Liver (tissue), 3 donors: ENCODE measurements at regions not wholly inside any gene's neighbourhood (a gene's known extent, or its start where the extent isn't known, plus 50 kb on each side); places are given as distances from the start of the nearest gene placed in this dataset.

ENCODE experiments used
- JUND ChIP-seq, 2 donors: IDR thresholded peaks; 2 replicates each; pipeline ENCODE4 v1.6.1; 2016; ENCODE audit warnings: antibody characterized with exemption in 2 of 2
- RAD21 ChIP-seq, 2 donors: IDR thresholded peaks; 2 replicates each; pipeline ENCODE4 v1.6.1; 2016; ENCODE audit warnings: antibody characterized with exemption in 2 of 2, mild to moderate bottlenecking in 2 of 2
- YY1 ChIP-seq: IDR thresholded peaks from 2 replicates; pipeline ENCODE4 v1.6.1; 2016; ENCODE audit warnings: antibody characterized with exemption, mild to moderate bottlenecking
- TF ChIP-seq, protein P1 (sequence below): fragments of 150-350 bp; IDR thresholded peaks from 2 replicates; pipeline ENCODE4 v1.5.1; 2017; ENCODE audit warnings: improper control_type of control experiment, low read depth, low read length; ENCODE audit not compliant: missing input control
- TF ChIP-seq, protein P2 (sequence below): IDR thresholded peaks from 2 replicates; pipeline ENCODE4 v1.6.1; 2016; ENCODE audit warnings: antibody characterized with exemption, mild to moderate bottlenecking
- donor health status: healthy.
- donor health status: healthy.

DNA sequence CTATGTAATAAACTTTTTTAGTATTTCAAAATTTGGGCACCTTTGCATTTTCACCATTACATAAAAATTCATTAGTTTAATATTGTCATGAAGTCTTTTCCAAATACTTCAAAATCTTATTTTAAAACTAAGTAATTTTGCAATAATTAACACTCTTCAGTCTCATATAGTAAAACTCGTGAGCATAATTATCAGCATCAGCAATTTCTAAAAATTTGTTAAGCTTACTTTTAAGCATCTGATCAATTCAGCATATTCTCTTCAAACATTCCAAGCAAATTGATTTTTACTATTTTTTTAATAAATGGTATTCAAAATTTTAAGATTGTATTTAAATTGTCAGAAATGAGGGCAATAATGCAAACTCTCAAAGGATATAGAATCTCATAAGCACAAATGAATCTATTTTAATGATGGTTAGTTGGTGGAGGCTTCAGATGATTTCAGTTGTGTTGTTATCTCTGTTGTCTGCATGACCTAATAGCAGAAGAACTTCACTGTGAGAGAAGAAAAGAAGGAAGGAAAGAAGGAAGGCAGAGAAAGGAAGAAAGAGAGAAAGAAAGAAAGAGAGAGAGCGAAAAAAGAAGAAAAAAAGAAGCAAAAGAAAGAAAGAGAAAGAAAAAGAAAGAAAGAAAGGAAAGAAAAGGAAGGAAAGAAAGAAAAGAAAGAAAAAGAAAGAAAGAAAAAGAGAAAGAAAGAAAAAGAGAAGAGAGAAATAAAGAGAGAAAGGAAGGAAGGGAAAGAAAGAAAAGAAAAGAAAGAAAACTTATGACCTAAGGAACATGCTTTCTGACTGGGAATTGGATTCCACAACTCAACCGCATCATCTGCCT, 860.5 kb downstream of the NCAM2 start:
- TF ChIP-seq, protein P1, sequence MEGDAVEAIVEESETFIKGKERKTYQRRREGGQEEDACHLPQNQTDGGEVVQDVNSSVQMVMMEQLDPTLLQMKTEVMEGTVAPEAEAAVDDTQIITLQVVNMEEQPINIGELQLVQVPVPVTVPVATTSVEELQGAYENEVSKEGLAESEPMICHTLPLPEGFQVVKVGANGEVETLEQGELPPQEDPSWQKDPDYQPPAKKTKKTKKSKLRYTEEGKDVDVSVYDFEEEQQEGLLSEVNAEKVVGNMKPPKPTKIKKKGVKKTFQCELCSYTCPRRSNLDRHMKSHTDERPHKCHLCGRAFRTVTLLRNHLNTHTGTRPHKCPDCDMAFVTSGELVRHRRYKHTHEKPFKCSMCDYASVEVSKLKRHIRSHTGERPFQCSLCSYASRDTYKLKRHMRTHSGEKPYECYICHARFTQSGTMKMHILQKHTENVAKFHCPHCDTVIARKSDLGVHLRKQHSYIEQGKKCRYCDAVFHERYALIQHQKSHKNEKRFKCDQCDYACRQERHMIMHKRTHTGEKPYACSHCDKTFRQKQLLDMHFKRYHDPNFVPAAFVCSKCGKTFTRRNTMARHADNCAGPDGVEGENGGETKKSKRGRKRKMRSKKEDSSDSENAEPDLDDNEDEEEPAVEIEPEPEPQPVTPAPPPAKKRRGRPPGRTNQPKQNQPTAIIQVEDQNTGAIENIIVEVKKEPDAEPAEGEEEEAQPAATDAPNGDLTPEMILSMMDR = no peak
- TF ChIP-seq RAD21 (IDR thresholded peaks at IDR 0.05) (no peak), YY1 (no peak), JUND (IDR thresholded peaks at IDR 0.05) (no peak)
- TF ChIP-seq, protein P2, sequence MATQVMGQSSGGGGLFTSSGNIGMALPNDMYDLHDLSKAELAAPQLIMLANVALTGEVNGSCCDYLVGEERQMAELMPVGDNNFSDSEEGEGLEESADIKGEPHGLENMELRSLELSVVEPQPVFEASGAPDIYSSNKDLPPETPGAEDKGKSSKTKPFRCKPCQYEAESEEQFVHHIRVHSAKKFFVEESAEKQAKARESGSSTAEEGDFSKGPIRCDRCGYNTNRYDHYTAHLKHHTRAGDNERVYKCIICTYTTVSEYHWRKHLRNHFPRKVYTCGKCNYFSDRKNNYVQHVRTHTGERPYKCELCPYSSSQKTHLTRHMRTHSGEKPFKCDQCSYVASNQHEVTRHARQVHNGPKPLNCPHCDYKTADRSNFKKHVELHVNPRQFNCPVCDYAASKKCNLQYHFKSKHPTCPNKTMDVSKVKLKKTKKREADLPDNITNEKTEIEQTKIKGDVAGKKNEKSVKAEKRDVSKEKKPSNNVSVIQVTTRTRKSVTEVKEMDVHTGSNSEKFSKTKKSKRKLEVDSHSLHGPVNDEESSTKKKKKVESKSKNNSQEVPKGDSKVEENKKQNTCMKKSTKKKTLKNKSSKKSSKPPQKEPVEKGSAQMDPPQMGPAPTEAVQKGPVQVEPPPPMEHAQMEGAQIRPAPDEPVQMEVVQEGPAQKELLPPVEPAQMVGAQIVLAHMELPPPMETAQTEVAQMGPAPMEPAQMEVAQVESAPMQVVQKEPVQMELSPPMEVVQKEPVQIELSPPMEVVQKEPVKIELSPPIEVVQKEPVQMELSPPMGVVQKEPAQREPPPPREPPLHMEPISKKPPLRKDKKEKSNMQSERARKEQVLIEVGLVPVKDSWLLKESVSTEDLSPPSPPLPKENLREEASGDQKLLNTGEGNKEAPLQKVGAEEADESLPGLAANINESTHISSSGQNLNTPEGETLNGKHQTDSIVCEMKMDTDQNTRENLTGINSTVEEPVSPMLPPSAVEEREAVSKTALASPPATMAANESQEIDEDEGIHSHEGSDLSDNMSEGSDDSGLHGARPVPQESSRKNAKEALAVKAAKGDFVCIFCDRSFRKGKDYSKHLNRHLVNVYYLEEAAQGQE = no peak
